ENCODE measurements at regions not wholly inside any gene's neighbourhood (a gene's known extent, or its start where the extent isn't known, plus 50 kb on each side); places are given as distances from the start of the nearest gene placed in this dataset.

DNA sequence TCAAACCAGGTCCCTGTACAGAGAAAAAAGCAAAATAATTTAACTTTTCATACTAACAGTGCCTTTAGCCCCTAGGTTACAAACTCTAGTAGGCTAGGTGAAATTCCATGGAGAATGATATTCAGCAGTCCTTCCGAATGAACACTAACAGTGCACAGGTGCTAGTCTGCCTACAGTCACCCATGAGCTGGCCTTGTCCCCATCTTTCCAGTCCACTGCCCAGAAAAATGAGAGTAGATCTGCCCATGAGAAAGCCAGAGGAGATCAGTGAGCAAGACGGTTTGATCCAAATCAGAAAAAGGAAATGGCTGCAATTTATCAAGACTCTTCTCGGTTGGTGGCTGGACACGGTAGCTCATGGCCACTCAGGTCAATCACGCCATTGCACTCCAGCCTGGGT, 524.9 kb downstream of the FGF9 start:
- no peak overlapping the region for H3K4me3 ChIP-seq (replicated peaks; ENCODE audit: low read depth, low read length)
- TF ChIP-seq, protein P1, sequence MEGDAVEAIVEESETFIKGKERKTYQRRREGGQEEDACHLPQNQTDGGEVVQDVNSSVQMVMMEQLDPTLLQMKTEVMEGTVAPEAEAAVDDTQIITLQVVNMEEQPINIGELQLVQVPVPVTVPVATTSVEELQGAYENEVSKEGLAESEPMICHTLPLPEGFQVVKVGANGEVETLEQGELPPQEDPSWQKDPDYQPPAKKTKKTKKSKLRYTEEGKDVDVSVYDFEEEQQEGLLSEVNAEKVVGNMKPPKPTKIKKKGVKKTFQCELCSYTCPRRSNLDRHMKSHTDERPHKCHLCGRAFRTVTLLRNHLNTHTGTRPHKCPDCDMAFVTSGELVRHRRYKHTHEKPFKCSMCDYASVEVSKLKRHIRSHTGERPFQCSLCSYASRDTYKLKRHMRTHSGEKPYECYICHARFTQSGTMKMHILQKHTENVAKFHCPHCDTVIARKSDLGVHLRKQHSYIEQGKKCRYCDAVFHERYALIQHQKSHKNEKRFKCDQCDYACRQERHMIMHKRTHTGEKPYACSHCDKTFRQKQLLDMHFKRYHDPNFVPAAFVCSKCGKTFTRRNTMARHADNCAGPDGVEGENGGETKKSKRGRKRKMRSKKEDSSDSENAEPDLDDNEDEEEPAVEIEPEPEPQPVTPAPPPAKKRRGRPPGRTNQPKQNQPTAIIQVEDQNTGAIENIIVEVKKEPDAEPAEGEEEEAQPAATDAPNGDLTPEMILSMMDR (IDR thresholded peaks at IDR 0.05; ENCODE audit: low read length, missing control alignments), result no peak
- no peak for DNase-seq (ENCODE audit: low read depth)

DNA sequence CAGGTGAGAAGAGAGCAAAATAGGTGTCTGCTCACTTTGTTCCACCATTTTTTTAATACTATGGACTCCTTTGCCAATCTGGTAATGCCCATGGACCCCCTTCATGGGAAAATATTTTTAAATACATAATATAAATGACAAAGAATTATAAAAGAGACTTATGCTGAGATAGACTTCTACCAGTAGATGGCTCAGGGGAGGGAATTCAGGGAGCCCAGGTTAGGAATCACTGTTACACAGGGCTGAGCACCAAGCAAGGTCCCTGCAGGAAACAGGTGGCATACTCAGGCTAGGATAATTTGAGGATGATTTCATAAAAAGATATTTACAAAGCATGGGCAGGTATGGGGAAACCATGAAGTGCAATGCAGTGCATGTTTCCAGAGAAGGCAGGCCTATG, 525.9 kb downstream of the FGF9 start:
- H3K4me3 ChIP-seq (replicated peaks; ENCODE audit: low read depth, low read length), result no peak overlapping the region
- DNase-seq (ENCODE audit: low read depth), result no peak
- TF ChIP-seq, protein P1 (IDR thresholded peaks at IDR 0.05; ENCODE audit: low read length, missing control alignments), result no peak

DNA sequence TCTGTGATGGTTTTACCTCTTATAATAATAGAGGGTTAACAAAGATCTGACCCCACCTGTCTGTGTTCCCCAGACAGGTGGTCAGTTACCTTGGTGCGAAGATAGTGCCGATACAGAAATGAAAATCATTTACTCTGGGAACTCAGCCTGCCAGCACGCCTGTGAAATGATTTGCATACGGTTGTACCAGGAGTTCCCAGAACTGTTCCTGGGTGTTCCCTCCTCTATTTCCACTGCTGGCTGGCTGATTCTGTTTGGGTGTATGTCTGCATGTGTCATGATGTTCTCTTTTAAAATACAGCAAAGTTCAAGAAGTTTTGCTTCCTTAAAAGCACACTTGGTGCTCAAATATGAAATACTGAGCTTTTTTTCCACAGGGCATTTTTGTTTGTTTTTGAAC, 527.1 kb downstream of the FGF9 start:
- TF ChIP-seq, protein P1 (IDR thresholded peaks at IDR 0.05; ENCODE audit: low read length, missing control alignments), result no peak
- no peak for DNase-seq (ENCODE audit: low read depth)
- no peak overlapping the region for H3K4me3 ChIP-seq (replicated peaks; ENCODE audit: low read depth, low read length)

DNA sequence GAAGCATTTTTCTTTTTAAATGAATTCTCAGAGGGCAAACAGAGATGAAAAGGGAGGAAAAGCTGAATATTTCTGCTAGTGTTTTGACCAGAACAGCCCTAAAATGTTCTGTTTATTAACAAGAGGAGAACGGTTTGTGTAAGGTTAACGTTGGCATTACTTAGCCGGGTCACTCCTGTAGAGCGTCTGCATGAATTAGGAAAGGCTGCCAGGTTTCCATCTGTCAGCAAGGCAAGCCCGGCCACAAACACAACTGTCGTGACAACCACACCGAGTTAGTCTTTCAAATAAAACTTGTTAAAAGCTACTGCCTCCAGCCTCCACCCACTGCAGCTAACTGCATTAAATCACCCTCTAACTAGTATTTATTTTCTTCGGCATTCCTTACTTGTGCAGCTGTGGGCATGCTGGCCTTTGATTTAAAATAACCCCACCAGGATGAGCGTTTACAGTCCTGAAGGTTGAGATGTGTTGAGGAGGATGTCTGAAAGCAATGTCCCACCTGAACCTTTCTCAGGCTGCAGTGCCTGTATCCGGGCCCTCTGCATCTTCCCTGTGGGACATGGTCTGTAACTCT, 527.9 kb downstream of the FGF9 start:
- no peak for DNase-seq (ENCODE audit: low read depth)
- H3K4me3 ChIP-seq (replicated peaks; ENCODE audit: low read depth, low read length), result no peak overlapping the region
- TF ChIP-seq, protein P1 (IDR thresholded peaks at IDR 0.05; ENCODE audit: low read length, missing control alignments), result no peak

DNA sequence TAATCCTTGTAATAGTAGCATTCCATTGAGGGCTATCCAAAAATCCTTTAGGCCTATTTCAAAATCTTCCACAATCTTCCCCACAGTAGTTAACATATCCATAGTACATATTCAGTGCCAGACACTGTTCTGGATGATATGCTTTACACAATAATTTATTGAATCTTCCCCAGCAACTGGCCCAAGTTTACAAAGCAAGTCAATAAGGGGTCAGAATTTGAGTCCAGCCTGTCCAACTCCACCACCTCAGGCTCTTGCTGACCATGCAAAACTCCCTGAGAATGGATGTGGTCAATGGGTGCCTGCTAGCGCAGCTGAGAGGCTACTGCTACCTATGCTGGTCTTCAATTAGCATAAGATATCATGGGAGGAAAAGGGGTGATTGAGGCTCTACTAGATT, 529.6 kb downstream of the FGF9 start:
- no peak overlapping the region for H3K4me3 ChIP-seq (replicated peaks; ENCODE audit: low read depth, low read length)
- no peak for DNase-seq (ENCODE audit: low read depth)
- TF ChIP-seq, protein P1 (IDR thresholded peaks at IDR 0.05; ENCODE audit: low read length, missing control alignments), result no peak

DNA sequence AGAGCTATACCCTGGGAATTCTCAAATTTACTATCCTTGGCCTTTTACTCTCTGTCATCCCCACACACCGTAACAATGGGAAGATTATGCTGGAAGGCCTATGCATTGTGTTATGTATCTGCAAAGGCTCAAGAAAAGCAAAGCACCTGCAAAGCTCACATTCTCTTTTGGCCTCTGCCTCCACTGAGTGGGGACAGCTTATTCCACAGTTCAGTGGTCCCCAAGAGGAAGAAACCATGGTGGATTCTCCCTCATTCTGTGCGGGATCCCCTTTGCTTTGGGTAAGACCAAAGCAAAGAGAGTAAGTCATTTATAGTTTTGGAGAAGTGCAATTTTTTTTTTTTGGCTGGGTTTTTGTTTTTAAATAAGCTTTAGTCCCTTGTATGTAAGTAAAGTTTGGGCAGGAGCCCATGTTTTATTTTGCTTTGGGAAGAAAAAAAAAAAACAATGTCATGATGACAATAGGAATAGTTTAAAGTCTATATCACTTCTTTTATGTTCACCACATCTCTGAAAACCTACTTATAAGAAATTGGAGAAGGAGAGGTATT, 530.6 kb downstream of the FGF9 start:
- no peak for DNase-seq (ENCODE audit: low read depth)
- no peak overlapping the region for H3K4me3 ChIP-seq (replicated peaks; ENCODE audit: low read depth, low read length)
- TF ChIP-seq, protein P1 (IDR thresholded peaks at IDR 0.05; ENCODE audit: low read length, missing control alignments), result no peak
